IPS-15b (cell line): ENCODE measurements at regions not wholly inside any gene's neighbourhood (a gene's known extent, or its start where the extent isn't known, plus 50 kb on each side); places are given as distances from the start of the nearest gene placed in this dataset.
"Not testable (repeated sequence)": the region's sequence is repeated elsewhere in the genome, so short reads cannot be mapped to it uniquely, and the experiment has no call there.

ENCODE experiments used
- H3K27me3 ChIP-seq: one replicate; pipeline ENCODE4 v1.6.1; 2013; ENCODE audit warnings: low read length; ENCODE audit not compliant: control insufficient read depth, insufficient read depth
- H3K36me3 ChIP-seq: one replicate; pipeline ENCODE4 v1.6.1; 2013; ENCODE audit warnings: low read length; ENCODE audit not compliant: control insufficient read depth, insufficient read depth
- H3K4me1 ChIP-seq: one replicate; pipeline ENCODE4 v1.6.1; 2013; ENCODE audit warnings: mild to moderate bottlenecking, low read length; ENCODE audit not compliant: control insufficient read depth, insufficient read depth
- H3K4me3 ChIP-seq: one replicate; pipeline ENCODE4 v1.5.1; 2013; ENCODE audit warnings: low read depth, low read length
- H3K9ac ChIP-seq: one replicate; pipeline ENCODE4 v1.6.1; 2013; ENCODE audit warnings: low read depth, mild to moderate bottlenecking, low read length
- H3K9me3 ChIP-seq: one replicate; pipeline ENCODE4 v1.6.1; 2013; ENCODE audit warnings: mild to moderate bottlenecking, low read length; ENCODE audit not compliant: control insufficient read depth, insufficient read depth

- H3K9me3 ChIP-seq: no peaks in the 10 kb centered on the region
- H3K9ac ChIP-seq: no peak overlapping the region
- no peaks in the 10 kb centered on the region for H3K4me1 ChIP-seq
- no peaks in the 10 kb centered on the region for H3K27me3 ChIP-seq
- no peak overlapping the region for H3K4me3 ChIP-seq
- no peaks in the 10 kb centered on the region for H3K36me3 ChIP-seq
Measured at GRCh38 chr6:94801344-94801743, 776.0 kb upstream of the MANEA start.

- no peaks in the 10 kb centered on the region for H3K9me3 ChIP-seq
- H3K36me3 ChIP-seq: no peaks in the 10 kb centered on the region
- H3K4me1 ChIP-seq: no peaks in the 10 kb centered on the region
- H3K27me3 ChIP-seq: no peaks in the 10 kb centered on the region
- H3K4me3 ChIP-seq: no peak overlapping the region
- no peak overlapping the region for H3K9ac ChIP-seq
Measured at GRCh38 chr6:94785514-94785913, 791.8 kb upstream of the MANEA start.

- not testable (repeated sequence) for H3K4me3 ChIP-seq, H3K4me1 ChIP-seq, H3K9ac ChIP-seq, H3K27me3 ChIP-seq, H3K36me3 ChIP-seq, H3K9me3 ChIP-seq
Measured at GRCh38 chr6:94785081-94785480, 792.3 kb upstream of the MANEA start.

GRCh38 chr6:94769197-94769596 lies 808.1 kb upstream of the MANEA start:
- no peak overlapping the region for H3K4me3 ChIP-seq
- H3K9ac ChIP-seq: no peak overlapping the region
- H3K27me3 ChIP-seq: no peaks in the 10 kb centered on the region
- no peaks in the 10 kb centered on the region for H3K9me3 ChIP-seq
- no peaks in the 10 kb centered on the region for H3K36me3 ChIP-seq
- peaks cover 4% of the 10 kb centered on the region for H3K4me1 ChIP-seq

GRCh38 chr6:94751641-94752329 lies 825.5 kb upstream of the MANEA start:
- Histone ChIP-seq H3K4me1 (no peaks in the 10 kb centered on the region), H3K4me3 (no peak overlapping the region), H3K36me3 (no peaks in the 10 kb centered on the region), H3K9me3 (no peaks in the 10 kb centered on the region), H3K27me3 (no peaks in the 10 kb centered on the region), H3K9ac (no peak overlapping the region)

GRCh38 chr6:94736236-94736635 lies 841.1 kb upstream of the MANEA start:
- H3K9me3 ChIP-seq: no peaks in the 10 kb centered on the region
- H3K27me3 ChIP-seq: no peaks in the 10 kb centered on the region
- no peak overlapping the region for H3K4me3 ChIP-seq
- H3K9ac ChIP-seq: no peak overlapping the region
- no peaks in the 10 kb centered on the region for H3K4me1 ChIP-seq
- H3K36me3 ChIP-seq: no peaks in the 10 kb centered on the region

- Histone ChIP-seq H3K4me1 (no peaks in the 10 kb centered on the region), H3K9me3 (no peaks in the 10 kb centered on the region), H3K36me3 (no peaks in the 10 kb centered on the region), H3K27me3 (no peaks in the 10 kb centered on the region), H3K4me3 (no peak overlapping the region), H3K9ac (no peak overlapping the region)
Measured at GRCh38 chr6:94735270-94735669, 842.1 kb upstream of the MANEA start.

GRCh38 chr6:94734751-94735150 lies 842.6 kb upstream of the MANEA start:
- Histone ChIP-seq H3K4me1 (no peaks in the 10 kb centered on the region), H3K27me3 (no peaks in the 10 kb centered on the region), H3K9ac (no peak overlapping the region), H3K4me3 (no peak overlapping the region), H3K9me3 (no peaks in the 10 kb centered on the region), H3K36me3 (no peaks in the 10 kb centered on the region)

- H3K27me3 ChIP-seq: no peaks in the 10 kb centered on the region
- no peak overlapping the region for H3K9ac ChIP-seq
- no peaks in the 10 kb centered on the region for H3K9me3 ChIP-seq
- no peaks in the 10 kb centered on the region for H3K4me1 ChIP-seq
- H3K4me3 ChIP-seq: no peak overlapping the region
- no peaks in the 10 kb centered on the region for H3K36me3 ChIP-seq
Measured at GRCh38 chr6:94733066-94733465, 844.3 kb upstream of the MANEA start.

GRCh38 chr6:94727710-94728109 lies 849.6 kb upstream of the MANEA start:
- H3K9me3 ChIP-seq: peaks cover 6% of the 10 kb centered on the region
- no peaks in the 10 kb centered on the region for H3K27me3 ChIP-seq
- H3K36me3 ChIP-seq: no peaks in the 10 kb centered on the region
- no peak overlapping the region for H3K9ac ChIP-seq
- H3K4me3 ChIP-seq: no peak overlapping the region
- no peaks in the 10 kb centered on the region for H3K4me1 ChIP-seq

GRCh38 chr6:94721459-94721858 lies 855.9 kb upstream of the MANEA start:
- H3K27me3 ChIP-seq: no peaks in the 10 kb centered on the region
- no peaks in the 10 kb centered on the region for H3K4me1 ChIP-seq
- H3K9me3 ChIP-seq: no peaks in the 10 kb centered on the region
- no peak overlapping the region for H3K4me3 ChIP-seq
- no peak overlapping the region for H3K9ac ChIP-seq
- no peaks in the 10 kb centered on the region for H3K36me3 ChIP-seq

- Histone ChIP-seq H3K9me3 (no peaks in the 10 kb centered on the region), H3K4me3 (no peak overlapping the region), H3K4me1 (no peaks in the 10 kb centered on the region), H3K9ac (no peak overlapping the region), H3K36me3 (no peaks in the 10 kb centered on the region), H3K27me3 (no peaks in the 10 kb centered on the region)
Measured at GRCh38 chr6:94713446-94713845, 863.9 kb upstream of the MANEA start.
